HG02642 (cell line): ENCODE measurements at regions not wholly inside any gene's neighbourhood (a gene's known extent, or its start where the extent isn't known, plus 50 kb on each side); places are given as distances from the start of the nearest gene placed in this dataset.
"Not testable (repeated sequence)": the region's sequence is repeated elsewhere in the genome, so short reads cannot be mapped to it uniquely, and the experiment has no call there.

ENCODE experiments used
- ATAC-seq: cut with Tn5 transposase; IDR thresholded peaks from one replicate; pipeline ENCODE4 v1.9.1; 2021; ENCODE audit warnings: mild to moderate bottlenecking; ENCODE audit not compliant: unreplicated experiment, poor library complexity

DNA sequence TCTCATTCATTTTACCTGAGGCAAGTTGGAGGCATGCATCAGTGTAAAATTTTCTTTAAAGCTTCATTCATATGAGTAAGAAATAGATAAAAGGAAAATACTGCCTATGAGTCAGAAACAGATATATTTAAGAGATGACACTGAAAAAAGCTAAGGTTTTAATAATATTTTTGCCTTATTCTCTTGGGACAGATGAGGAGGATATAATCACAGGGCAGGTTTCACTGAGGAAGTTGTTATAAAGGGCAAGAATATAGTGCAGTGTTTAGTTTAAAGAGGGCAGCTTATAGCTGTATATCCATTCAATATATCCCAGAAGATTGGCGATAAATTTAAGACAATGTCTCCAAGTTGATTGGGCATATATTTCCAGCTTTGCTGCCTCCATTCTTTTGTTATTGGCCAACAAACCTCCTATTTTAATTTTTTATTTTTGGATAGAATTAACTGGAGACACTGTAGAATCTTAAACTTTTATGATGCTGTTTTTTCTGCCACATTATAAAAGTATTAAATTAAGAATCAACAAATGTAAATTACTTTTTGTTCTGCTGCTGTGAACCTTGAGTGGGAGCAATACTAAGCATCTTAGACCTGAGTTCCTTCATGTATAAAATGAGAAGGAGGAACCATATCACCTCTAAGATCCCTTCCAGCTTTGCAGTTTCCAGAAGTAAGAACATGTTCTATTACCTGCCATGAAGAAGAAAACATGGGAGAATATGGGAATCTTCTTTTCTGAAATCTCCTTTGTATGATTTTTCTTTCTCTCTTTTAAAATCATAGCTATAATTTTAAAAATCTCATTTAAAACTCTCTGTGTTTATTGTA lies 171.6 kb downstream of the S1PR1 start:
- ATAC-seq: peak; percentile 18

DNA sequence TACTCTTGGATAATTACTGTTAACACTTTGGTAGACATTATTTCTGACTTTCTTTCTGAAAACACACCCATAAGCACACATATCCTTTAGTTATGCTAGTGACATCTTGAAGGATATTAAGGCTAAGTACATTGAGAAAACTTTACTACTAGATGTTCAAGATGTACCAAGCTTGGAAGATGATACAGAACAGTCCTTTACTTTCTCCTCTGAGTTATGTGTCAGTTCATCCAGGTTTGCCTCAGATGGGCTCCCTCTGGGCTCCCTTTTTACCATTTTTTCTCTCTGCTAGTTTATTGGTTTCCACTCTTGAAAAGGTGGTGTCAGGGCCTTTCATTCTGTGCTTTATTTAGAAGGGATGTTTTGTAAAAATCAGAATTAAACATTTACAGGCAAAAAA lies 172.3 kb downstream of the S1PR1 start:
- ATAC-seq: no peak

GRCh38 chr1:101410048-101410878 lies 173.4 kb downstream of the S1PR1 start:
- ATAC-seq: peak; percentile 52

GRCh38 chr1:101420406-101420805 lies 183.6 kb downstream of the S1PR1 start:
- no peak for ATAC-seq

DNA sequence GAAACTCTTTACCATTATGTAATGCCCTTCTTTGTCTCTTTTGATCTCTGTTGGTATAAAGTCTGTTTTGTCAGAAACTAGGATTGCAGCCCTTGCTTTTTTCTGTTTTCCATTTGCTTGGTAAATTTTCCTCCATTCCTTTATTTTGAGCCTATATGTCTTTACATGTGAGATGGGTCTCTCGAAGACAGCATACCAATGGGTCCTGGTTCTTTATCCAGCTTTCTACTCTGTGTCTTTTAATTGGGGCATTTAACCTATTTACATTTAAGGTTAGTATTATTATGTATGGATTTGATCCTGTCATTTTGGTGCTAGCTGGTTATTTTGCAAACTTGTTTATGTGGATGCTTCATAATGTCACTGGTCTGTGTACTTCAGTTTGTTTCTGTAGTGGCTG lies 191.3 kb downstream of the S1PR1 start:
- not testable (repeated sequence) for ATAC-seq

DNA sequence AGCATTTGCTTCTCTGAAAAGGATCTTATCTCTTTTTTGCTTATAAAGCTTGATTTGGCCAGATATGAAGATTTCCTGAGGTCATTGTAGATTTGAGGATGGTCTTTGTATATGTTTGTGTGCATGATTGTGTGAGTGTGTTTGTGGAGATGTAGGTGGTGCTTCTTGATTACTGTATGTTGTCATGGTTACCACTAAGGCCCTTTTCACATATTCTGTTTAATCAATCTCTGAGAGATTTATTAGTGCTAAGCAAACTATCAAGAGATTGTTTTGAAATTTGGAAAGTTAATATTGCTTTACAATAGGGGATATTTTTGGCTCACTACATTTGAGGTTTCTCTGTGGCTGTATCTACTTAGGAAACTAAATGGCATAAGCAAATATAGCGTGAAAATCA lies 191.7 kb downstream of the S1PR1 start:
- no peak for ATAC-seq

- peak; percentile 58 for ATAC-seq
Observed at GRCh38 chr1:101431956-101432510, 195.2 kb downstream of the S1PR1 start.

GRCh38 chr1:101435831-101436511 lies 199.2 kb downstream of the S1PR1 start:
- peak; percentile 55 for ATAC-seq

GRCh38 chr1:101437800-101438199 lies 201.0 kb downstream of the S1PR1 start:
- ATAC-seq: no peak

GRCh38 chr1:101438359-101438758 lies 201.5 kb downstream of the S1PR1 start:
- peak; percentile 57 for ATAC-seq

GRCh38 chr1:101440485-101440884 lies 203.7 kb downstream of the S1PR1 start:
- ATAC-seq: no peak

GRCh38 chr1:101444381-101444780 lies 207.6 kb downstream of the S1PR1 start:
- peak; percentile 63 for ATAC-seq

- peak; percentile 42 for ATAC-seq
Observed at GRCh38 chr1:101444873-101445618, 208.2 kb downstream of the S1PR1 start.

DNA sequence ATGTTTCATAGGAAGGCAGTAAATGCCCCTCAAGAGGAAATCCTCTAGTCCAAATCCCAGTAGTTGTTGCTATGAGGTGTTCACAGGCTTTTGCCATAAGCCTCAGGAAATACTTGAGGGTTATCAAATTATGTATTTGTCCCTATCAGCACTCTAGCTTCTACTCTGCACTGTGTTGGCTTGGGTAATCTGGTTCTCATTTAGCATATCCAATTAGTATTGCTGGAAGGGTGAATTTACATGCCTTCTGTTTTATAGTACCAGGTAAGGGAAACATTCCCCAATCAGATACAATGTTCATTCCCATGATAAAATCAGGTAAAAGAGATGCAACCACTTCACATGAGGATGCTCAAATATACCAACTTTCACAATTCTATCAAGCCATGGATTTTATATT lies 211.2 kb downstream of the S1PR1 start:
- ATAC-seq: no peak

DNA sequence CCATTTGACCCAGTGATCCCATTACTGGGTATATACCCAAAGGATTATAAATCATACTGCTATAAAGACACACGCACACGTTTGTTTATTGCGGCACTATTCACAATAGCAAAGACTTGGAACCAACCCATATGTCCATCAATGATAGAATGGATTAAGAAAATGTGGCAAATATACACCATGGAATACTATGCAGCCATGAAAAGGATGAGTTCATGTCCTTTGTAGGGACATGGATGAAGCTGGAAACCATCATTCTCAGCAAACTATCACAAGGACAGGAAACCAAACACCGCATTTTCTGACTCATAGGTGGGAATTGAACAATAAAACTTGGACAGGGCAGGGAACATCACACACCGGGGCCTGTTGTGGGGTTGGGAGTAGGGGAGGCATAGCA lies 213.9 kb downstream of the S1PR1 start:
- ATAC-seq: not testable (repeated sequence)

GRCh38 chr1:101451888-101452287 lies 215.1 kb downstream of the S1PR1 start:
- peak; percentile 73 for ATAC-seq

DNA sequence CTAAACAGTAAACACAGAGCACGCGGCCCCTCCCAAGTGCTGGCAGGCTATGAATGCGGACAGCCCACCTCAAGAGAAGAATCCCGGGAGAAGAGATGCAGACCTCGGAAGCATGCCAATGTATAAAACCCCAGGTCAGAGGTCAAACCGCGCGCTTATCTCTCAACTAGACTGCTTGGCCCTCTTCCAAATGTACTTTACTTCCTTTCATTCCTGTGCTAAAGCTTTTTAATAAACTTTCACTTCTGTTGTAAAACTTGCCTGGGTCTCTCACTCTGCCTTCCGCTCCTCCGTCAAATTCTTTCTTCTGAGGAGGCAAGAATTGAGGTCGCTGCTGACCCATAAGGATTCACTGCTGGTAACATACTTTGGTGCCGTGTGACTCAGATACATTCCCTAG lies 216.0 kb downstream of the S1PR1 start:
- ATAC-seq: no peak

GRCh38 chr1:101453844-101454243 lies 217.0 kb downstream of the S1PR1 start:
- peak; percentile 62 for ATAC-seq

DNA sequence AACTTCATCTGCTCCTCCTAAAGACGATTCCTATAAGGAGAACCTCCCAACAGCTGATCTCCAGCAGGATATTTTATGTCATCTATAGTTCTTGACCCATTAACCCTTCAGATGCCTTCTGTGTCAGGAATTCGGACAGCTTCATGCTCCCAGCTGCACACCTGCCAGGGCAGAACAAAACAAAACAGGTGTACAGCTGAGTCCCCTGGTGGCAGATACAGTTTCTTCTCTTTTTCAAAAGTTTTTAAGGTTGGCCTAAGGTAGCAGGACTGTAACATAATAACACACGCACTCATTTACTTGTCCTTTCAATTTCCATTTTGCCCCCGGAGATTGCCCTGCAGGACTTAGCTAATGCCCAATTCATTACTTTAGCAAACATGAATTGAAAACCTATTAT lies 218.3 kb downstream of the S1PR1 start:
- no peak for ATAC-seq

DNA sequence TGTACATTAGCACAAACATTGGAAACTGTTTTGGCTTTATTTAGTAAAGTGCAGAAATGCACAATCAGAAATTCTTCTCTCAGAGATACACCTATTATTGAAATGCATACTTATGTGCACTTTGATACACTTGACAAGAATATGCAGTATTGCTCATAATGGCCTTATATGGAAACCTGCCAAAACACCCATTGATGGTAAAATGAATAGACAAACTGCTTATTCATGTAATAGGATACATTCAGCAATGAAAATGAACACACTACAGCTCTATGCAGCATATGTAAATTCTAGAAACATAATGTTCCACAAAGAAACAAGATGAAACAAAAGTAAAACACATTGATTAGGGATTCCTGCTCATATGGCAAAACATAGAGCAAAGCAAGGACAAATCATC lies 223.9 kb downstream of the S1PR1 start:
- no peak for ATAC-seq
